ENCODE measurements at regions not wholly inside any gene's neighbourhood (a gene's known extent, or its start where the extent isn't known, plus 50 kb on each side); places are given as distances from the start of the nearest gene placed in this dataset.
A peak's percentile ranks its signal among the peaks of the same experiment; 100 is the strongest.
"Not testable (repeated sequence)": the region's sequence is repeated elsewhere in the genome, so short reads cannot be mapped to it uniquely, and the experiment has no call there.

GRCh38 chr5:34189752-34190411 is 146.9 kb upstream of the C1QTNF3 start:
- DNase-seq = peak; percentile 1

DNA sequence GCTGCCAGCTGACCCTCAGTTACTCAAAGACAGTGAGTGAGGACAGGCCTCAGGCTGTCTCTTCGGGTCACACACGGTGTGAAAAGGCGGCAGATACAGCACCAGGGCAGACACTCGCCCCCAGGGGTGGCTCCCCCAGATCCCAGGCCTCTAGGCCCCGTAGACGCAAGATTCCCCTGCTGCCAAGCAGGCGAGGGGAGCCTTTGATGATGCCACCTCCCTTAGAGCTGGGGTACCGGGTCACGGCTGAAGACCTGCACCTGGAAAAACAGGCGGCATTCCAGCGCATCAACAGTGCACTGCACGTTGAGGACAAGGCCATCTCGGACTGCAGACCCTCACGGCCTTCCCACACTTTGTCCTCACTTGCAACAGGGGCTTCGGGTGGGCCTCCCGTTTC is 147.5 kb upstream of the C1QTNF3 start:
- peak; percentile 2 for DNase-seq

- DNase-seq = peak; percentile 1
Observed at GRCh38 chr5:34191279-34191744, 148.3 kb upstream of the C1QTNF3 start.

DNA sequence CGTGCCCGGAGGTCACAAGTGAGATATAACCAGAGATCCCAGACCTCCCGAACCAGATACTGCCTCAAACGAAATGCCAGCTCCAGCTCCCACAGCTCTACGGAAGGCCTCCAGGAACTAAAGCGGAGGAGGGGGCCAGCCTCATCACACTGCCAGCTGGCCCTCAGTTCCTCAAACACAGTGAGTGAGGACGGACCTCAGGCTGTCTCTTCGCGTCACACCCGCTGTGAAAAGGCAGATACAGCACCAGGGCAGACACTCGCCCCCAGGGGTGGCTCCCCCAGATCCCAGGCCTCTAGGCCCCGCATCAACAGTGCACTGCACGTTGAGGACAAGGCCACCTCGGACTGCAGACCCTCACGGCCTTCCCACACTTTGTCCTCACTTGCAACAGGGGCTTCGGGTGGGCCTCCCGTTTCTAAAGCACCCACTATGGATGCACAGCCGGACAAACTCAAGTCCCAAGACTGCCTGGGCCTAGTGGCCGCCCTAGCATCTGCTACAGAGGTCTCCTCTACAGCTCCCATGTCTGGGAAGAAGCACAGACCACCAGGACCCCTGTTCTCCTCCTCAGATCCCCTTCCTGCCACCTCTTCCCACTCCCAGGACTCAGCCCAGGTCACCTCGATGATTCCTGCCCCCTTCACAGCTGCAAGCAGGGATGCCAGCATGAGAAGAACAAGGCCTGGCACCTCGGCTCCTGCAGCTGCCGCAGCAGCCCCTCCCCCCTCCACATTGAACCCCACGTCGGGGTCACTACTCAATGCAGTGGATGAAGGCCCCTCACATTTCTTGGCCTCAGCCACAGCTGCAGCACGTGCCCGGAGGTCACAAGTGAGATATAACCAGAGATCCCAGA is 149.3 kb upstream of the C1QTNF3 start:
- DNase-seq = peak; percentile 2

DNA sequence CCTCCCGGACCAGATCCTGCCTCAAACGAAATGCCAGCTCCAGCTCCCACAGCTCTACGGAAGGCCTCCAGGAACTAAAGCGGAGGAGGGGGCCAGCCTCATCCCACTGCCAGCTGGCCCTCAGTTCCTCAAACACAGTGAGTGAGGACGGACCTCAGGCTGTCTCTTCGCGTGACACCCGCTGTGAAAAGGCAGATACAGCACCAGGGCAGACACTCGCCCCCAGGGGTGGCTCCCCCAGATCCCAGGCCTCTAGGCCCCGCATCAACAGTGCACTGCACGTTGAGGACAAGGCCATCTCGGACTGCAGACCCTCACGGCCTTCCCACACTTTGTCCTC is 149.9 kb upstream of the C1QTNF3 start:
- not testable (repeated sequence) for DNase-seq

GRCh38 chr5:34193297-34193696 is 150.3 kb upstream of the C1QTNF3 start:
- not testable (repeated sequence) for DNase-seq

GRCh38 chr5:34193804-34194203 is 150.8 kb upstream of the C1QTNF3 start:
- DNase-seq = not testable (repeated sequence)

DNA sequence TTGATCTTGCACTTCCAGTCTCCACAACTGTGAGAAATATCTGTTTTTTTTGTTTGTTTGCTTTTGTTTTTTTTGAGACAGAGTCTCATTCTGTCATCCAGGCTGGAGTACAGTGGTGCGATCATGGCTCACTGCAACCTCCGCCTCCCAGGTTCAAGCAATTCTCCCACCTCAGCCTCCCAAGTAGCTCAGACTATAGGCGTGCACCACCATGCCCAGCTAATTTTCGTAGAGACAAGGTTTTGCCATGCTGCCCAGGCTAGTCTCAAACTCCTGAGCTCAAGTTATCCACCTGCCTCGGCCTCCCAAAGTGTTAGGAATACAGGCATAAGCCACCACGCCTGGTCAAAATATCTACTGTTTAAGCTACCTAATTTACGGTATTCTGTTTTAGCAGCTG is 153.1 kb upstream of the C1QTNF3 start:
- not testable (repeated sequence) for DNase-seq

GRCh38 chr5:34205347-34205746 is 162.3 kb upstream of the C1QTNF3 start:
- not testable (repeated sequence) for DNase-seq

GRCh38 chr5:34217386-34217785 is 174.4 kb upstream of the C1QTNF3 start:
- not testable (repeated sequence) for DNase-seq

- DNase-seq = not testable (repeated sequence)
Observed at GRCh38 chr5:34221329-34222073, 178.5 kb upstream of the C1QTNF3 start.

DNA sequence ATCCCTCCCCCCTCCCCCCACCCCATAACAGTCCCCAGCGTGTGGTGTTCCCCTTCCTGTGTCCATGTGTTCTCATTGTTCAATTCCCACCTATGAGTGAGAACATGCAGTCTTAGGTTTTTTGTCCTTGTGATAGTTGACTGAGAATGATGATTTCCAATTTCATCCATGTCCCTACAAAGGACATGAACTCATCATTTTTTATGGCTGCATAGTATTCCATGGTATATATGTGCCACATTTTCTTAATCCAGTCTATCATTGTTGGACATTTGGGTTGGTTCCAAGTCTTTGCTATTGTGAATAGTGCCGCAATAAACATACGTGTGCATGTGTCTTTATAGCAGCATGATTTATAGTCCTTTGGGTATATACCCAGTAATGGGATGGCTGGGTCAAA is 180.1 kb upstream of the C1QTNF3 start:
- not testable (repeated sequence) for DNase-seq

DNA sequence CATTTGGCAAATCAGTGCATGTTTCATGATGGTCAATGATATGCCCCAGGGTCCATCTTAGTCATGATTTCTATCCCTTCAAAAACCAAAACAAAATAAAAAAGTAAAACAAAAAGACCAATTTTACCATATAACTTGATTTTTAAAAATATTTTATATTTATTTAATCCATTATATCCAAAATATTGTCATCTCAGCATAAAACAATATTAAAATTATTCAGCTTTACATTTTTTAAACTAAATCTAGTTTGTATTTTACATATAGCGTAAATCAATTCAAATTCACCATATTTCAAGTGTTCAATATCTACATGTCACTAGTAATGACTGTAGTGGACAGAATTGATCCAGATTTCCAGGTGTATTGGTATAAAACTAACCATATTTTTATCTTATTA is 187.4 kb upstream of the C1QTNF3 start:
- not testable (repeated sequence) for DNase-seq

GRCh38 chr5:34243802-34244201 is 200.8 kb upstream of the C1QTNF3 start:
- DNase-seq = not testable (repeated sequence)

DNA sequence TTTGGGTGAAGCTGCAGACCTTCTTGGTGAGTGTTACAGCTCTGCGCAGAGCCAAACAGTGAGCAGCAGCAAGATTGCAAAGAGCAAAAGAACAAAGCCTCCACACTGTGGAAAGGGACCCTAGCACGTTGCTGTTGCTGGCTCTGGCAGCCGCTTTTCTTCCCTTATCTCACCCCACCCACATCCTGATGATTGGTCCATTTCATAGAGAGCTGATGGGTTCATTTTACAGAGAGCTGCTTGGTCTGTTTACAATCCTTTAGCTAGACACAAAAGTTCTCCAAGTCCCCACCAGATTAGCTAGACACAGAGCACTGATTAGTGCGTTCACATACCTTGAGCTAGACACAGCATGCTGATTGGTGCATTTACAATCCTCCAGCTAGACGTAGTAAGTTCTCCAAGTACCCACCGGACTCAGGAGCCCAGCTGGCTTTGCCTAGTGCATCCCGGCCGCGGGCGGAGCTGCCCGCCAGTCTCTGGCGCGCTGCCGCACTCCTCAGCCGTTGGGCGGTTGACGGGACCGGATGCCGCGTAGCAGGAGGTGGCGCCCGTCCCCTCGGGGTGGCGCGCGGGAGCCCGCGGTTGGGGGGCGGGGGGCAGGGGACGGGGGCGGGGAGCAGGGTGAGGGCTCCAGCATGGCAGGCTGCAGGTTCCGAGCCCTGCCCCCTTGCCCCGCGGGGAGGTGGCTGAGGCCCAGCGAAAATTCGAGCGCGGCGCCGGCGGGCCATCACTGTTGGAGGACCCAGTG is 201.4 kb upstream of the C1QTNF3 start:
- peak; percentile 71 for DNase-seq

- DNase-seq = not testable (repeated sequence)
Observed at GRCh38 chr5:34245032-34245394, 202.0 kb upstream of the C1QTNF3 start.

GRCh38 chr5:34245813-34246212 is 202.8 kb upstream of the C1QTNF3 start:
- not testable (repeated sequence) for DNase-seq

GRCh38 chr5:34258598-34258997 is 215.6 kb upstream of the C1QTNF3 start:
- not testable (repeated sequence) for DNase-seq

DNA sequence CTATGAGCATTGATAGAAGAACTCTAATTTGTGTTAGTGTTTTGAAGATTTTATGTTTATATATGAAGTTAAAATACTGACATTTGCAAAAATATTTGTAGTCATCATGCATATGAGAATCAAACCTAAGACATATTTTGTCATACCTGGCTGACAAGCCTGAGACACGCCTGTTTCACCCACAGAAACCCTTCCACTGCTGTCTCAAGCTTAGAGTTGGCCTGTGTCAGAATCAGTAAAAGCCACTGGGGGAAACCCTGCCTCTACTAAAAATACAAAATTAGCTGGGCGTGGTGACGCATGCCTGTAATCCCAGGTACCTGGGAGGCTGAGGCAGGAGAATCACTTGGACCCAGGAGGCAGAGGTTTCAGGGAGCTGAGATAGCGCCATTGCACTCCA is 218.0 kb upstream of the C1QTNF3 start:
- DNase-seq = not testable (repeated sequence)

- not testable (repeated sequence) for DNase-seq
Observed at GRCh38 chr5:34266151-34266550, 223.1 kb upstream of the C1QTNF3 start.

- not testable (repeated sequence) for DNase-seq
Observed at GRCh38 chr5:34296759-34297158, 253.7 kb upstream of the C1QTNF3 start.

DNA sequence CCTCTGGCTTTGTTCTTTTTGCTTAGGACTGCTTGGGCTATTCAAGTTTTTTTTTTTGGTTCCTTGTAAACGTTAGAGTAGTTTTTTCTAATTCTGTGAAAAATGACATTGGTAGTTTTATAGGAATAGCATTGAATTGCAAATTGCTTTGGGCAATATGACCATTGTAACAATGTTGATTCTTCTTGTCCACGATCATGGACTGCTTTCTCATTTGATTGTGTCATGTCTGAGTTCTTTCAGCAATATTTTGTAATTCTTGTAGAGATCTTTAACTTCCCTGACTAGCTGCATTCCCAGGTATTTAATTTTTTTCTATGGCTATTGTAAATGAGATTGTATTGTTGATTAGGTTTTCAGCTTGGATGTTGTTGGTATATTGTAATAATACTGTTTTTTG is 286.2 kb upstream of the C1QTNF3 start:
- not testable (repeated sequence) for DNase-seq

Data from CD4-positive, alpha-beta T cell treated with Interleukin-6 for 4 hours (primary cell).